ENCODE measurements at regions not wholly inside any gene's neighbourhood (a gene's known extent, or its start where the extent isn't known, plus 50 kb on each side); places are given as distances from the start of the nearest gene placed in this dataset.

DNA sequence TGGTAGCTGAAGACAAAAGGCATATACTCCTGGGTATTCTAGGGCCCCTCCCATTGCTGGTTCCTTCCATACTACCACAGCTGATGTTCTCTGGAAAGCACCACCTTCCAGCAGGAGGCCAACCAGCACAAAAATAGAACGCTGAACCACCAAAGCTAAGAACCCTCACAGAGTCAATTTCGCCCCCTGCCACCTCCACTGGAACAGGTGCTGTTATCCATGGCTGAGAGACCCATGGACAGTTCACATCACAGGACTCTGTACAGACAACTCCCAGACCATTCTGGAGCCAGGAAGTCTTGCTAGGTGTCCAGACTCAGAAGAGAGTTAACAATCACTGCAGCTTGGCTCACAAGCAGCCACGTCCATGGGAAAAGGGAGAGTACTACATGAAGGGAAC, 1851.5 kb upstream of the NUDT12 start:
- 90% methylated on average over 3 of the region's 3 CpGs for WGBS
- DNase-seq (ENCODE audit: low spot score) = no peak
- Histone ChIP-seq H3K4me1 (replicated peaks) (no peaks in the 10 kb centered on the region), H3K36me3 (no peaks in the 10 kb centered on the region), H3K9me3 (no peaks in the 10 kb centered on the region), H3K27me3 (replicated peaks; ENCODE audit: insufficient read depth) (no peaks in the 10 kb centered on the region), H3K4me3 (no peak overlapping the region), H3K27ac (no peak overlapping the region)
- no peak for TF ChIP-seq POLR2A (IDR thresholded peaks at IDR 0.05)
- no peak for TF ChIP-seq POLR2AphosphoS5 (IDR thresholded peaks at IDR 0.05)
- TF ChIP-seq, protein P1, sequence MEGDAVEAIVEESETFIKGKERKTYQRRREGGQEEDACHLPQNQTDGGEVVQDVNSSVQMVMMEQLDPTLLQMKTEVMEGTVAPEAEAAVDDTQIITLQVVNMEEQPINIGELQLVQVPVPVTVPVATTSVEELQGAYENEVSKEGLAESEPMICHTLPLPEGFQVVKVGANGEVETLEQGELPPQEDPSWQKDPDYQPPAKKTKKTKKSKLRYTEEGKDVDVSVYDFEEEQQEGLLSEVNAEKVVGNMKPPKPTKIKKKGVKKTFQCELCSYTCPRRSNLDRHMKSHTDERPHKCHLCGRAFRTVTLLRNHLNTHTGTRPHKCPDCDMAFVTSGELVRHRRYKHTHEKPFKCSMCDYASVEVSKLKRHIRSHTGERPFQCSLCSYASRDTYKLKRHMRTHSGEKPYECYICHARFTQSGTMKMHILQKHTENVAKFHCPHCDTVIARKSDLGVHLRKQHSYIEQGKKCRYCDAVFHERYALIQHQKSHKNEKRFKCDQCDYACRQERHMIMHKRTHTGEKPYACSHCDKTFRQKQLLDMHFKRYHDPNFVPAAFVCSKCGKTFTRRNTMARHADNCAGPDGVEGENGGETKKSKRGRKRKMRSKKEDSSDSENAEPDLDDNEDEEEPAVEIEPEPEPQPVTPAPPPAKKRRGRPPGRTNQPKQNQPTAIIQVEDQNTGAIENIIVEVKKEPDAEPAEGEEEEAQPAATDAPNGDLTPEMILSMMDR (IDR thresholded peaks at IDR 0.05) = no peak
- intact Hi-C loops (cut with DNase I) = no loop called here

- no peak overlapping the region for H3K27ac ChIP-seq
- no peaks in the 10 kb centered on the region for H3K27me3 ChIP-seq (replicated peaks; ENCODE audit: insufficient read depth)
- intact Hi-C loops (cut with DNase I) = no loop called here
- 92% methylated on average over 9 of the region's 9 CpGs for WGBS
- no peaks in the 10 kb centered on the region for H3K9me3 ChIP-seq
- no peak overlapping the region for H3K4me3 ChIP-seq
- no peak for TF ChIP-seq POLR2A (IDR thresholded peaks at IDR 0.05)
- TF ChIP-seq, protein P1 (IDR thresholded peaks at IDR 0.05) = no peak
- no peak for TF ChIP-seq POLR2AphosphoS5 (IDR thresholded peaks at IDR 0.05)
- no peaks in the 10 kb centered on the region for H3K36me3 ChIP-seq
- DNase-seq (ENCODE audit: low spot score) = no peak
- no peaks in the 10 kb centered on the region for H3K4me1 ChIP-seq (replicated peaks)
Observed at GRCh38 chr5:105413406-105413990, 1850.9 kb upstream of the NUDT12 start.

GRCh38 chr5:105409695-105410094, 1847.1 kb upstream of the NUDT12 start:
- 95% methylated on average over 1 of the region's 1 CpG for WGBS
- Histone ChIP-seq H3K4me3 (no peak overlapping the region), H3K9me3 (no peaks in the 10 kb centered on the region), H3K27ac (no peak overlapping the region), H3K4me1 (replicated peaks) (no peaks in the 10 kb centered on the region), H3K27me3 (replicated peaks; ENCODE audit: insufficient read depth) (no peaks in the 10 kb centered on the region), H3K36me3 (no peaks in the 10 kb centered on the region)
- no peak for DNase-seq (ENCODE audit: low spot score)
- no peak for TF ChIP-seq POLR2AphosphoS5 (IDR thresholded peaks at IDR 0.05)
- TF ChIP-seq, protein P1 (IDR thresholded peaks at IDR 0.05) = no peak
- intact Hi-C loops (cut with DNase I) = no loop called here

DNA sequence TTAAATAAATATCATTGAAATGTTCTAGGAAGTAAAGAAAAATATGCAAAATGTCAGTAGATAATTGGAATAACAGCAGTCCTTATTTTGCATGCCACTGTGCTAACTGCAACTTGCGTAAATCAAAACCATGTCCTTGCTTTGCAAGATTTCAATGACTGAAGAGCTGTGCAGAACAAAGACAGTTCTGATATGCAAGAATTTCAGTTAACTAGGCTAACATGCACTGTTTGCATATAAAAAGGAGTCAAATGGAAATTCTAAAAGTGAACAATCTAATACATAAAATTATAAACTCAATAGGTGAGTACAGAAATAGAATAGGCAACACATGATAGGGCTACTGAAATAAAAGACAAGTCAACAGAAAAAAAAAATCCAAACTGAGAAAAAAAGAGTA, 1844.6 kb upstream of the NUDT12 start:
- Histone ChIP-seq H3K9me3 (no peaks in the 10 kb centered on the region), H3K27ac (no peak overlapping the region), H3K27me3 (replicated peaks; ENCODE audit: insufficient read depth) (no peaks in the 10 kb centered on the region), H3K4me1 (replicated peaks) (no peaks in the 10 kb centered on the region), H3K4me3 (no peak overlapping the region), H3K36me3 (no peaks in the 10 kb centered on the region)
- no peak for DNase-seq (ENCODE audit: low spot score)
- no peak for TF ChIP-seq POLR2A (IDR thresholded peaks at IDR 0.05)
- TF ChIP-seq, protein P1 (IDR thresholded peaks at IDR 0.05) = no peak
- TF ChIP-seq POLR2AphosphoS5 (IDR thresholded peaks at IDR 0.05) = no peak
- WGBS = 90% methylated on average over 1 of the region's 1 CpG
- intact Hi-C loops (cut with DNase I) = no loop called here

- Histone ChIP-seq H3K27me3 (replicated peaks; ENCODE audit: insufficient read depth) (no peaks in the 10 kb centered on the region), H3K4me1 (replicated peaks) (no peaks in the 10 kb centered on the region), H3K4me3 (no peak overlapping the region), H3K27ac (no peak overlapping the region), H3K36me3 (no peaks in the 10 kb centered on the region), H3K9me3 (no peaks in the 10 kb centered on the region)
- 55% methylated on average over 1 of the region's 1 CpG for WGBS
- intact Hi-C loops (cut with DNase I) = no loop called here
- DNase-seq (ENCODE audit: low spot score) = no peak
- TF ChIP-seq POLR2A (IDR thresholded peaks at IDR 0.05) = no peak
- TF ChIP-seq, protein P1 (IDR thresholded peaks at IDR 0.05) = no peak
- no peak for TF ChIP-seq POLR2AphosphoS5 (IDR thresholded peaks at IDR 0.05)
Observed at GRCh38 chr5:105397749-105398148, 1835.2 kb upstream of the NUDT12 start.
